NCI-H2107 treated with DMSO at 0.1 percent for 48 hours (cell line): ENCODE measurements at regions not wholly inside any gene's neighbourhood (a gene's known extent, or its start where the extent isn't known, plus 50 kb on each side); places are given as distances from the start of the nearest gene placed in this dataset.

Source experiments
- DNase-seq: peaks from one replicate; lab custom pipeline; 2025; ENCODE audit not compliant: unreplicated experiment; lab: John Stamatoyannopoulos, UW

DNA sequence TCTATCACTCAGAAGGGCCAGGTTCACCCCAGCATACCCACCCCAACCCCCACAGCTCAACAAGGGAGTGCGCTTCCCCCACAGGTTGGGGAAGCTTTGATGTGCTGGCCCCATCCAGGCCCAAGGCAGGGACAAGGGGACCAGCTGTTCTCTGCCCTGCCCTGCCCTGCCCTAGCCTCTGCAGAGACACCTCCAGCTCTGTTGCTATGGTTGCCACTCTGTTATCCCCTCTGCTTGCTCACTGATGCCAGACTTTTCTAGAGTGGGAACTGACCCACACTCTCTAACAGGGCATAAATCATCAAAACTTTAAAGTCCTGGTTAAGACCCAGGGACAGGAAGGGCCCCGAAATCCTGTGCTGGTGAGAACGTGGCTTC lies 50.4 kb upstream of the ENPP7 start:
- DNase-seq, result no peak

DNA sequence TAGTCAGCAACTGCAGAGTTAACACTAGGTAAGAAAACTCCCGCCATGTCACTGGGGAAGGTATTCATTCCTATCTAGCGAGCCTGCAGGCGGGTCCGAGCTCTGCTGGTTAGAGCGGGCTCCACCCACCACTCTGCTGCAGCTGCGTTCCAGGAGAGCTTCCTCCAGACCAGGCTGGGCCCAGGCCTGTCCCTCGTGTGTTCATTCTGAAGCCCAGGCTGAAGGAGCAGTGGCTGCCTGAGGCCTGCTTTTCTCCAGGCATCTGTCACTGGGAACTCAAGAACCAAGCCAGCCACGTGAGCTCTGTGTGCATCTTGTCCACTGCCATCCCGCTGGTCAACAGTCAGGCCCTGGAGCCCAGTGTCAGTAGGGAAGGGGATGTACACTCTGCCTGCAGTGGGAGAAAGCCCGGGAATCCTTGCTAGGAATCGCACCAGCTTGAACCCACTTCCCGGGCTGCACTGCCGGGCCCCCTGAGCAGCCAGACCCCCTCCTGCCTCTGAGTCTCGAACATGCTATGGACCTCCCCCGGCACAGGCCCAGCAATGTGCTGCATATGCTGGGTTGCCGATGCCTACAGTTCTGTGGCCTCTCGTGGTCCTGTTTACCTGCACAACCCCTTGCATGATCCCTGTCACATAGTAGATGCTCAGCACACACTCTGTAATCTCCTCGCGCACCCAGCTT lies 51.0 kb upstream of the ENPP7 start:
- DNase-seq, result no peak

DNA sequence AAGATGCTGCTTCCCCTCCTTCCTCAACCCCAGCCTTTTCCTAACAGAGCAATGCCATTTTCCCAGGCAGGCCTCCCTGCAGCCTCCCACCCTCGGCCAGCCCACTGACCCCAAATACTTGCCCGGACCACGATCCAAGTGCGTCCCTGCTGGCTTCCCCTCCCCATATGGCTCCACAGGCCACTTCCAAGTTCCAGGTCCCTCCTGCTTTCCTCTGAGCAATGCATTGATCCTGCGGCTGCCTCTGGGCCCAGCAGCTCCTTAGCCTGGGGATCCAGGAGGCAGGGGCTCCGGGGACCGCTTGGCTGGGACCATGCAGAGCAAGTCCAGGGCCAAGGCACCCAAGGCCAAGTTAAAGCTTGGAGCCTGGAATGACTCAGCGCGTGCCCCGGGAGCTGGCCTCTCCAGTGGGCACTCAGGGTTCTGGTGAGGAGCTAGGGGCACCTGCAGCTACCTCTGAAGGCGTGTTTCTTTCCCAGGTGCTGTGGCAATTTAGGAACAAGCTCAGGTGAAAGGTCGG lies 51.9 kb upstream of the ENPP7 start:
- DNase-seq, result no peak

DNA sequence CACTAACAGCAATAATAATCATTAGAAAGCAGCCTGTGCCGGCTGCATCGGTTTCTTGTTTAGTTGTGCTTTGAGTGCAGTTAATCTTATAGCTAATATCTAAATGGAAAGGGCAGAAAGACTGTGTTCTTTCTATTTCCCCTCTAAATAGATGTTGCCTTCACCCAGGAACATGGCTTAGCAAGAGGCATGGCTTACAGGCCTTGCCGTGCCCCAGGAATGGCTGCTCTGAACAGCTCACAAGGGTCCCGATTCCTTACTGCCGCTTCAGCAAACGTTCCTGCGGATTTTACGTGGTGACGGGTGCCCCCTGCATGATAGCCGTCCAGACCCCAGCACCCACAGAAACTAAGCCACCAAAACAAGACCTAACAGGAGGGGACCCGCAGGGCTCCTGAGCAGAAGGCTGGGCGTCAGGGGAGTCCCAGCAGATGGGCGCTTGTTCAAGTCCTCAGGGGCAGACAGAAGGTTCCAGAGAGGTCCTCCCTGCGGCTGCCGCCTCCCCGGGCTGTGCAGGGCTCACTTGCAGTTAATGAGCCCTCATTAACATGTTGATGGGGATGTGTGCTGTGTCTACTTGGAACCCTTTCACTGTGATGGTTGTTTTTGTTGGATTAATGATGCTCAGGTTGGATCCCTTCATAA lies 52.5 kb upstream of the ENPP7 start:
- DNase-seq, result no peak

DNA sequence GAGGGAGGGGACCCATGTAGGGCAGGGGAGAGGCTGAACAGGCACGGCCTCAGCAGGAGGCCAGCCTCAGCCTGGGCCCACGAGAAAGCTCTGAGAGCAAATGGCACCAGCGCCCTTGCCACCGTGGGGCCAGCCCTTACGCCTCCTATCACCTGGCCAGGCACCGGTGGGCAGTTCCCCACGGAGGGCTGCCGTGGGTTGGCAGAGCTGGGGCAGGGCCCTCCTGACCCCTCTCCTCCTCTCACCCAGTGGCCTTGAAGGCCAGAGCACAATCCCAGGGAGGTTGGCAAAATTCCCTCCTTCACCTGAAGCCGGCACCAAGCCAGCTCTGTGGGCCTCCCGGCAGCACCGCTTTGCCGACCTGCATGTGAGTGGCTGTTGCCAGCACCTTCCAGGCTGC lies 53.1 kb upstream of the ENPP7 start:
- DNase-seq, result no peak

DNA sequence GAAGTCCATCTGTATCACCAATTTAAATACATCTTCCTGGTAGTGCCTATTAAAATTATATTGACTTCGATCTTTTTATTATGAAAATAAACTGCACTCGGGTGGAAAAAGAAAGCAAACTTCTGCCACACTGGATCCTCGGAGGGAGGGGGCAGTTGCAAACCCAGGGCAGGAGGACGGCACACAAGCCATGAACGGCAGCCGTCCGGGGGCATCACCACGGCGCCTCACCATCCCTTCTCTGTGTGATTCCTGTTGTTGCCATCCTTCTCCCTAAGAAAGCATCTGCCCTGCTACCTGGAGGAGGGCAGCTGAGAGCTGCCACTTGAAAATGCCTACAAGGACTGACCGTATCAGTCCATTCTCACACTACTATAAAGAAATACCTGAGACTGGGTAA lies 53.9 kb upstream of the ENPP7 start:
- DNase-seq, result no peak

DNA sequence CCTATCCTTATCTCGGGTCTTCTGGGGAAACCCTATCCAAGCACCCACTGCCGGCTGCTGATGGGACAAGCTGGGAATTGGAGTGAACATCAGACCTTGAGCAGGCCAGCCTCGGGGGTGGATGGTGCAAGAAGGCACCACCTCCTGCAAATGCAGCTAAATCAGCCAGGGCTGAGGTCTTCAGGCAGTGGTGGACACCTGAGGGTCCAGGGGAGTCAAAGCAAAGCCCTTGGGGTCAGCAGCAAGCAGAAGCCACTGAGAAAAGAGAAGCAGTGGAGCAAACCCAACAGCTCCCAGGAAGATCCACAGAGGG lies 55.4 kb upstream of the ENPP7 start:
- no peak for DNase-seq

DNA sequence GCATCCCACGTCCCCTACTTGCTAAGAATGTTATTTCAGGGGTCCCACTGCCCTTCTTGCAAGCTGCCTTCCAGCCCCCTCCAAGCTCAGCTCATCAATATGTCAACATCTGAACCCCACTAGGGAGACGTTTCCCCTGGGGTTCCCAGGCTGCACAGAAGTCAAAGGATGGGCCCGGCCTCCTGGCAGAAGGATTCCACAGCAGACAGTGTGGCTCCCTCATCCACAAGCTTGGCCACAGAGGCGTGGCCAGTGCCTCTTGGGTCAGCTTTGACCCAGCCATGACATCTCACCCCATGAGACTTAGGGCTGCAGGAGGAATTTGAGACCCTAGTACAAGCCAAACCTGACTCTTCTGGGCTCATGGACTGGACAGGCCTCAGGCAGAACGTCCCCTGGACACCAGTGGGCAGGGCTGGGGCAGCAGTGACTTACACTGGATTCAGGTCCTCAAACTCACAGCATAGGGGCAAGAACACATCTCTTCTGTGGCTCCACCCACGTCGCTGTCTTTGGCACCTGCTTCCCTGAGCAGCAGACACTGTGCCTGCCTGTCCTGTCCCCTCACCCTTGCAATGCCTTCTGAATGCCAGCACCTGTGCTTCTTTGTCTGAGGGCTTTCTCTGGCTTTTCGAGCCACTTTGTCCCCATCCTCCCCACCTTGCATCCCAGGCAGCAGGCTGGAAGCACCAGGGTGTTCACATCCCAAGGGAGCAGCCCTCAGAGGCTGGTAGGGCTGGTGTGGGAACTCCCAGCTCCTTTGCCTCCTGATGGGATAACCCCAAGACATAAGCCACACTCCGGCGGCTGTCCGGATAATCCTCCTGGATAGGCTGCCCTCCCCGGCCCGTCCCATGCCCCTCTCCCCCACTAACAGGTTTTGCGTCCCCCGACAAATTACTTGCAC lies 56.0 kb upstream of the ENPP7 start:
- DNase-seq, result no peak

DNA sequence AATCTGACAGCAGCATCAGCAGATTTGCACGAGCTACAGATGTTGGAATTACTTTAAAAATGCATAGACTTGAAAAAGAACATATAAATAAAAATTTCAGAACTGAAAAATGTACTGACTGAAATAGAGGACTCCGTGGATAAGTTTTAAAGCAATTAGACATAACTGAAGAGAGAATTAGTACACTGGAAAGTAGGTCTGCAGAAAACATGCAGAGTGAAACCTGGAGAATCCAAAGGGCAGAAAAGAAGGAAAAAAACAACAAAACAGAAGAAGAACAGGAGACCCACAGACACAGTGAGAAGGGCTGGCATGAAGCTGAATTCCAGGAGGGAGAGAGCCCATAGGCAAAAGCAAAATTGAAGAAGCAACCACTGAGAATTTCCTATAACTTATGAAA lies 57.2 kb upstream of the ENPP7 start:
- DNase-seq, result no peak

DNA sequence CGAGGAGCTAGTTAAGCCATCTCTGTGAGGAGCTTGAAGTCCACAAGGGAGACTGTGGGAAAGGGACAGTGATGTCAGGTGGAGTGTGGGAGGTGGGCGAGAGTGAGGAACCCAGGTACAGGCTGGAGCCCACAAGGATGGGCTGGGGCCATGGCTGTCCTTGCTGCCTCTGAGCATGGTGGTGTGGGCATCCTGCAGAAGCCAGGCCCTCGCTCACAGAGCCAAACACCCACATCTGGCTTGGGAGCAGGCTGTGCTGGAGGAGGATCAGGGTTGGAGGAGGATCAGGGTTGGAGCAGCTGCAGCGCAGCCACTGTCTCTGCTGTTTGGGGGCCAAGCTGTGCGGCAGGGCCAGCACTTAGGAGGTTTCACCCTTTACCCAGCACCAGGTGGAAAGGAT lies 58.2 kb upstream of the ENPP7 start:
- no peak for DNase-seq

DNA sequence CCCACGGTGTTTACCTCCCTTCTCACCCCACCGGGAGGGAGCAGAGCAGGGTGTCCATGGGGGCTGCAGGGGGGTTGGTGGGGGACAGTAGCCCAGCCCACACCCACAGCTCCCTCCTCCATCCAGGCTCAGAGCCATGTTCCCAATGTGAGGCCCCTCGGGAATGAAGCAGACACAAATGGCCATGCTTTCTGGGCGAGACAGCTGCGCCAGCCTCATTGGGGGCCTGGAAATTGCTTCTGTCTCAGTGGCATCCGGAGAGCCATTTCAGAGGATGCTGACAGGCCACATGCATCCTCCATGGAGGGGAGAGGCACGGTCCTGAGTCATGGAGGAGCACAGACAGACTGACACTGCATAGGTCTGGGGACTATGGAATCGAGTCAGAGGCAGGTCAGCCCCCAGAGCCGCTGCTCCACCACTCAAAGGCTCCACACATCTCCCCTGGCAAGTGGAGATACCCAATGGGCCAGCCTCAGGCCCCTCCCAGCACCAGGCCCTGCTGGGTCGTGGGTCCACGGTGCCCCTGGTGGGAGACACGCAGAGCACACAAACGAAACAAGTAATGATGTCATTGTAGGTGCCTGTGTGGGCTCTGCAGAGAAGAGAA lies 59.6 kb upstream of the ENPP7 start:
- no peak for DNase-seq

DNA sequence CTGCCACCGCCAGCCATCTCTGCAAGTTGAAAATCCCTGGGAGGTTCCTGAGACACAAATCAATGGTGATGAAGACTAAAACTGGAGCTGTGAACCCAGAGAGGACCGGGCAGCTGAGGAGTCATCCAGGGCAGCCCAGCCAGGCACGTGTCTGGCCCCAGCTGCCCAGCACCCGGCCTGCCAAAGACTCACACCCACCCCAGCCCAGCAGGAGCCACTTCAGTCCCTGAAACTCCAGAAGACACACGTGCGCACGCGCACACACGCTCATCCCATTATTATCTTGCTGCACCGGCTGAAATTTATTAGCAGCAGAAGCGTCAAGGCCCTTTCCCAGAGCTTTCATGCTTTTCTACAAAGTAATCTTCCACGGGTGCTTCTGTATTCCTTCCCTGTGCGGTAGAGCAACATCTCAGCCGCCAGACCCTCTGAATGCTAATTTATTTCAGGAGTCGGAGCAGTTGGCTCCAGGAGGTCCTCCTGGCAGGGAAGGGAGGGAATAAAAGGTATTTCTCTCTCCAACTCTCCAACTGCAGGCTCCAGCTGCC lies 59.8 kb upstream of the RBFOX3 start:
- peak; percentile 58 for DNase-seq

DNA sequence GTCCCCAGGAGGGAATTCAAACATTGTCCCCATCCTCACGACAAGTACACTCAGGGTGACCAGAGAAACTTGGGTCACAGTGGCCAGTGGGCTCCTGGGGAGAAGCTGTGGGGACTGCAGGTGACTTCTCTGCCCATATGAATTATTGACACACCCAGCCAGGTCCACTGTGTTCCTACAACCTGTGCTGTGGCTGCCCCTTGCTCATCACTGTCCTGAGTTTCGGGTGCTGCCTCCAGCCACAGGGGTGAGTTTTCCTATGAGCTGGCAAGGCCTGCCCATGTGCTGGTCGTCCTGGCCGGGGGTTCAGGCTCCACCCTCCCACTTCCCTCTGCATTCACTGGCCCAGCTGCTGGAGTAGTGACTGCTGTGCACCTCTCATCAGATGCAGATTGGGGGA lies 59.0 kb upstream of the RBFOX3 start:
- no peak for DNase-seq

DNA sequence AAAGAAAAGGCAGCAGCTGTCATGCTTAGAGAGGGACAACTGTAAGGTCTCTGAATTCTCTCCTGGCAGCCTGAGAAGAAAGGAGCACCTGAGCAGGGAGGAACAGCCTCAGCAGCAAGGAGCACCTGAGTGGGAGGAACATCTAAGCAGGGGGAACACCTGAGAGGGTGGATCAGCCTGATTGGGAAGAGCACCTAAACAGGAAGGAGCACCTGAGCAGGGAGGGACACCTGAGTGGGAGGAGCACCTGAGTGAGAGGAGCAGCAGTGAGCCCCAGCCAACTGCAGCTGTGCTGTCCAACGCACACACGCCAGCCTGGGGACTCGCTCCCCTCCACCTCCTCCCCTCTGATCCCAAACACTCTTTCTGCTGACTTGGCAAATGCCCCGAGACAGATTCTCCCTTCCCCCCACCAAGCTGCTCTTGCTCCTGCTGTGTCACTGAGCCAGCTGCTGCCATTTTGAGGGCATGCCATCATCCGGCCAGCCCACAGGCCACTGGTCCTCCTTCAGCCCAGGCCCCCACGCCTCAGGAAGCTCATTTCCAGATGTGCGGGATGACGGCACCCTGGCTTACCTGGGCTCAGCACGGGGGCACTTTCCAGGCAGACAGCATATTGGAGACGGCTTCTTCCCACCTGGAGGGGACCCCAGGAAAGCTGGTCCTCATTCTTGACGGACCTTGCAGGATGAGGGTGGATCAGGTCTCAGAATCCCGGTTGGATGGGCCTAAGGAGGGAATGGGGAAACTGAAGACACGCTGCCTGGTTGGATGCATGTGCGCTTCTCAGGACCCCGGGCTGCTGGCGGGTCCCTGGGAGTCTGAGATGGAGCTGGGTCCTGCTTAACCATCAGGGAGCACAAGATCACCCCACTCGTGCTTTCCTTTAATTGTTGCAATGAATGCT lies 57.7 kb upstream of the RBFOX3 start:
- DNase-seq, result no peak

DNA sequence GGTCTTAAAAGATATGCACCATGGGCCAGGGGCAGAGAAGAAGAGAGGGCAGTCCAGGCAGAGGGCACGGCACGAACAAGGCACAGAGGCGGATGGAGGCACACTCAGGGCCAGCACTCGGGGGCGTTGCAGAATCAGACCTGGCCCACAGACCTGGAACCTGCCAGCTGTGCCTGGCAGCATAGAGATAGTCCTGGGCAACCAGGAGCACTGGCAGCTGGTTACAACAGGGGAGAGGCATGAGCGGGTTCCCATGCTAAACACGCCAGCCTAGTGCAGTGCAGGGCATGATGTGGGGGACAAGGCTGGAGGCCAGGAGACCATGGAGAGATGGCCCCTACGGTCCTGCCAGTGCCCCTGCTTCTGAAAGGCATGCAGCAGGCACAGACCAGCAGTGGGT lies 56.9 kb upstream of the RBFOX3 start:
- DNase-seq, result no peak

DNA sequence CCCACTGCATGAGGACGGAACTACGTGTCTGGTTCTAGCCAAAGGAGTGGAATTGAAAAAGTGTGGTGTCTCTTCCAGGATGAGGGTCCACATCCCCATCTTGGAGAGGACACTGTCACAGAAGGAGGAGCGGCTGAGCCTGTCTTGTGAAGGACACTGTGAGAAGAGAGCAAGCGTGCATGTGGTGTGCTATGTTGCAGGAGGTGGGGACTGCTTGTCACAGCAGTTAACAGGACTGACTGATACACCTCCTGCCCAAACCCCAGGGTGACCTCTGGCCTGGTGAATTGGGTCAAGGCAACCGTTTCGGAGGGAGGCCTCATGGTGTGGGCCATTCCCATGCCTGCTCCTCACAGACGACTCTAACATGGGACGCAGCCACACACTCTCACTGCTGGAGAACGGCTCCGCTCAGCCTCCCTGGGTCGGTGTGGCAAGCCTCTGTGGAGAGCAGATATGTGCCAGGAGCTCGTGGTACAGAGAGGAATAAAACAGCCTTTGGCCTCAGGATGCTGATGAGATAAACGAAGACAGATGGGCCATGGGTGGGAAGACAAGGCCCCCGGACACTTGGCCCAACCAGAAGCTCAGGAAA lies 56.4 kb upstream of the RBFOX3 start:
- no peak for DNase-seq

DNA sequence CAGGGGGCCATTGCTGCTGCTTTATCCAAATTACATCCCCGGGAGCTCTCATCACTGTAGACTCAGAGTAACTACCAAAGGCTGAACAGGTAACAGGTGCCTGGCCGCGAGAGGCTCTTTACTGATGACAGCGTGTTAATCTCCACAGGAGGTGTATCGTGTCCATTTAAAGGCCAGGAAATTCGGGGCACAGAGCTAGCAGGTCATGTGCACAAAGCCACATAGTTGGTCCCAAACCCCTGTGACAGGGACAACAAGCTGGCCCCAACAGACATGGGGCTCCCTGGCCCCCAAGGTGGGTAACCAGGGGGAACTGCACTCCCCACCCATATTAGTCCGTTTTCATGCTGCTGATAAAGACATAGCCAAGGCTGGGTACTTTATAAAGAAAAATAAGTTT lies 55.3 kb upstream of the RBFOX3 start:
- no peak for DNase-seq

DNA sequence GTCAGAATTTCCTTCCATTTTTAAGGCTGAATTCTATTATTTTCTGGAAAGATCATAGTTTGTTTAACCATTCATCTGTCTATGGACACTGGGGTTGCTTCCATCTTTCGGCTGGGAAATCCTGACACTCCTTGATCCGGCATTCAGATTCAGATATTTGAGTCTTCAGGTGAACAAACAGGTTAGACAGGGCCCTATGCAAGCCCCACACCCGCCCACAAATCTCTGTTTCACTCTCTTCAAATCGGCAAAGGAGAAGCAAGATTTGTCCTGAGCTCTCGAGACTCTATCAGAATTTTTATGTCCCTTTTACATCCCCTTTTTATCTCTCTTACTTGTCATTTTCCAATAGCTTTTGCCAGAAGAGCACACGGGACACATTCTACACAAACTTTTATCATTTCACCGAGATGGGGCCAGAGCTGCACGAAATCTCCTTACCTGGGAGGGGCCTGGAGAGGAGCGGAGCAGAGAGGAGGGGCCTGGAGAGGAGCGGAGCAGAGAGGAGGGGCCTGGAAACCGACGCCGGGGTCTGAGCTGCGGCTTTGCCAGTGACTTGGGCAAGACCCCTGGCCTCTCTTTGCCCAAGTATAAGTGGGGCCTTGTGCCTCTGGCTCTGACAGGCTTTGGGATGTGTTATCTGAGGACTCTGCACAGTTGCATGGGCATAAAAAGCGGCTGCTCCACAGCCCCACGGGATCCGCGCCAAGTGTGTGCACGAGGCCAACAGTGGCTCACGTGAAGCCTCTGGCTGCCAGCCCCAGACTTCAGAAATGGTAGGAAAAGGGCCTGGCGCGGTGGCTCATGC lies 54.3 kb upstream of the RBFOX3 start:
- DNase-seq, result no peak
